ENCODE measurements at regions not wholly inside any gene's neighbourhood (a gene's known extent, or its start where the extent isn't known, plus 50 kb on each side); places are given as distances from the start of the nearest gene placed in this dataset.

DNA sequence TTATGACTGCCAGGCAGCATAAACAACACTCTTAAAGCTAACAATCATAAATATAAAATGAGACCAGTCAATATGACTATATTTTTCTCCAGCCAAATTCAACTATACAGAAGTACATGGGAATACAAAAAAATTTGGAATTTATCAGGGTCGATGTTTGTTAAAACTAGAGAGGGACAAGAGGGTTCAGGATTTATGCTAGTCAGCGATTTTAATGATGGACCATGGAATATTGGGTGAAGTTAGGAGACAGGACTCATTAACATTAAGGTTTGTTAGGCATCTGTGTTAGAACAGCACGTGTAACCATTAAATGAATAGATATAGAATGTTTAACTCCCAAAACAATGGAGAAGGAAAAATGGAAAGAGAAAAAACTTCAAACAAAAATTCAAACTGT is 146.2 kb downstream of the SEM1 start:
- TF ChIP-seq CTCF (IDR thresholded peaks at IDR 0.05) = no peak
- no peak for TF ChIP-seq POLR2A (IDR thresholded peaks at IDR 0.05)

All from suprapubic skin (tissue), 3 donors.